ENCODE measurements at regions not wholly inside any gene's neighbourhood (a gene's known extent, or its start where the extent isn't known, plus 50 kb on each side); places are given as distances from the start of the nearest gene placed in this dataset.

- TF ChIP-seq POLR2AphosphoS5 (IDR thresholded peaks at IDR 0.05; ENCODE audit: low read depth, low read length) (no peak), CTCF (IDR thresholded peaks at IDR 0.05; ENCODE audit: control extremely low read depth in 1 of 3, insufficient read depth in 1 of 3, low read depth in 1 of 3, low read length in 3 of 3) (no peak), YY1 (IDR thresholded peaks at IDR 0.05; ENCODE audit: low read depth, low read length) (no peak), EZH2 (IDR thresholded peaks at IDR 0.05; ENCODE audit: low read depth, low read length, severe bottlenecking) (no peak), CTBP2 (IDR thresholded peaks at IDR 0.05; ENCODE audit: borderline replicate concordance, insufficient read depth, insufficient read length, low read length) (no peak), RXRA (IDR thresholded peaks at IDR 0.05; ENCODE audit: insufficient read depth, low read depth, low read length) (no peak)
These were observed 108.7 kb downstream of the IRX2 start for GRCh38 chr5:2642684-2643345.

Measured in H1 (cell line).